Esophagus muscularis mucosa (tissue), 4 donors: ENCODE measurements at regions not wholly inside any gene's neighbourhood (a gene's known extent, or its start where the extent isn't known, plus 50 kb on each side); places are given as distances from the start of the nearest gene placed in this dataset.

Experiments
- EP300 ChIP-seq: sonication (generic); formaldehyde crosslinking; IDR thresholded peaks from one replicate; pipeline ENCODE4 v1.6.1; 2017; ENCODE audit warnings: antibody characterized with exemption
- POLR2A ChIP-seq: fragments of 450-650 bp; IDR thresholded peaks from one replicate; pipeline ENCODE4 v1.6.1; 2017; ENCODE audit warnings: antibody characterized with exemption, moderate library complexity, mild to moderate bottlenecking, low read depth
- POLR2AphosphoS5 ChIP-seq, 2 donors: sonication (generic); formaldehyde crosslinking; IDR thresholded peaks; one replicate each; pipeline ENCODE4 v1.6.1; 2017; ENCODE audit warnings: antibody characterized with exemption in 2 of 2
- TF ChIP-seq, protein P1 (sequence below), 3 experiments: fragments of 200-600 bp in 2 of 3; fragments of 450-650 bp in 1 of 3; sonication (generic) in 2 of 3; IDR thresholded peaks; one replicate each; pipeline ENCODE4 v1.5.1; 2017 to 2019; ENCODE audit warnings: antibody characterized with exemption in 3 of 3, mild to moderate bottlenecking in 2 of 3, moderate library complexity in 1 of 3

DNA sequence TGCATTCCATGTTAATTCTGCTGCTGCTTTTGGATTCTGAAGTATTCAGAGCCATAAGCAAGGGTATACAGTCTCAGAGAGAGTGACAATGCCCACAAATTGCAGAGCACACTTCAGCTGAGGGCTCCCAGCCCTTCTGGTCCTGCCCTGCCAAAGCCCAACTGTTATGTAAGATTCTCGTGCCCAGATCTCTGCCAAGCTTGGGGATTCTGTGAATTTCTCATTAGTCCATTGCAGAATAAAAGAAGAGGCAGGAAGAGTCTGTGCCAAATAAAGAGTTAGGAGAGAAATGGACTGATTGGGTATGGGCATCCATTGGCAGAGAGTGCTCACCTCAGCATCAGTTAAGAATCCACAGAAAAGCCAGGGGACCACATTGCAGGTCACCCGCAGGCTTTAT is 112.0 kb upstream of the PNPT1 start:
- TF ChIP-seq, protein P1, sequence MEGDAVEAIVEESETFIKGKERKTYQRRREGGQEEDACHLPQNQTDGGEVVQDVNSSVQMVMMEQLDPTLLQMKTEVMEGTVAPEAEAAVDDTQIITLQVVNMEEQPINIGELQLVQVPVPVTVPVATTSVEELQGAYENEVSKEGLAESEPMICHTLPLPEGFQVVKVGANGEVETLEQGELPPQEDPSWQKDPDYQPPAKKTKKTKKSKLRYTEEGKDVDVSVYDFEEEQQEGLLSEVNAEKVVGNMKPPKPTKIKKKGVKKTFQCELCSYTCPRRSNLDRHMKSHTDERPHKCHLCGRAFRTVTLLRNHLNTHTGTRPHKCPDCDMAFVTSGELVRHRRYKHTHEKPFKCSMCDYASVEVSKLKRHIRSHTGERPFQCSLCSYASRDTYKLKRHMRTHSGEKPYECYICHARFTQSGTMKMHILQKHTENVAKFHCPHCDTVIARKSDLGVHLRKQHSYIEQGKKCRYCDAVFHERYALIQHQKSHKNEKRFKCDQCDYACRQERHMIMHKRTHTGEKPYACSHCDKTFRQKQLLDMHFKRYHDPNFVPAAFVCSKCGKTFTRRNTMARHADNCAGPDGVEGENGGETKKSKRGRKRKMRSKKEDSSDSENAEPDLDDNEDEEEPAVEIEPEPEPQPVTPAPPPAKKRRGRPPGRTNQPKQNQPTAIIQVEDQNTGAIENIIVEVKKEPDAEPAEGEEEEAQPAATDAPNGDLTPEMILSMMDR (IDR thresholded peaks at IDR 0.05), result no peak
- TF ChIP-seq POLR2A, result no peak
- TF ChIP-seq EP300, result no peak
- no peak for TF ChIP-seq POLR2AphosphoS5 (IDR thresholded peaks at IDR 0.05)
